ENCODE measurements at regions not wholly inside any gene's neighbourhood (a gene's known extent, or its start where the extent isn't known, plus 50 kb on each side); places are given as distances from the start of the nearest gene placed in this dataset.
"Not testable (repeated sequence)": the region's sequence is repeated elsewhere in the genome, so short reads cannot be mapped to it uniquely, and the experiment has no call there.

DNA sequence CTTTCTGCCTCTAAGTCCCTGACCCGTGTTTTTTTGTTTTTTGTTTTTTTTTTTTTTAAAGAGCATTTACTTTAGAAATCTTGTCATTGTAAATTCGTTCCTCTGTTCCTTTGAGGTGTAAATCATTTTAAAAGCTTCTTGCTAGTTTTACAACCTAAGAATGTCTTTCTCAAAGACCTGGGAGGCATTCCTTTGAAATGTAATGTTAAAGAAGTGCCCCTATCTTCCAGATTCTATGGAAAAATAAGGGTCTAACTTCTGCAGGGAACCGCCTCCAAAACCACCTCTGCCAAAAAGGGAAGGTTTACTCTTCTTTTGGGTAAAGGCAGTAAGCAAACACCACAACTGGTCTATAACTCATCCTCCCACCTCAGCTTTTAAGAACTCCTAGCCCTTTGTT, 259.6 kb upstream of the ZNF804A start:
- no peak for DNase-seq (ENCODE audit: low spot score)

GRCh38 chr2:184339966-184340365, 258.4 kb upstream of the ZNF804A start:
- DNase-seq (ENCODE audit: low spot score) = no peak

GRCh38 chr2:184346338-184346862, 251.9 kb upstream of the ZNF804A start:
- DNase-seq (ENCODE audit: low spot score) = no peak

- no peak for DNase-seq (ENCODE audit: low spot score)
These were observed 247.2 kb upstream of the ZNF804A start for GRCh38 chr2:184351126-184351525.

- no peak for DNase-seq (ENCODE audit: low spot score)
These were observed 241.3 kb upstream of the ZNF804A start for GRCh38 chr2:184357033-184357432.

DNA sequence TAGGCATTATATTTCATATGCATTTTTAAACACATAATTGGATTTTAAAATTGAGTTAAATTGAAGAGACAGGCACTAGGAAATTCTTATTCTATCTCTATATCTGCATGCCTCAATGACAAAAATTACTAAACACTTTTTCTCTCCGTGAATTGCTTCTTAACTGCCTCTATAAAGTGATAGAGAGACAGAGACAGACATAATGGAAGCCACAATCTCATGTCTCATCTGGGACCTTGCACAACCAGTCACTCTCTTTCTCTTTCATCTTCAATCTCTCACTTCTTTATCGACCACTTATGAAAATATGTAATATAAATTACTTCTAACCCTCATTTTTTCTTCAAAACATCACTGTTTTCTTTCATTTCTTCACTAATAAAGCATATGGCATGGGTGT, 238.9 kb upstream of the ZNF804A start:
- DNase-seq (ENCODE audit: low spot score) = no peak

DNA sequence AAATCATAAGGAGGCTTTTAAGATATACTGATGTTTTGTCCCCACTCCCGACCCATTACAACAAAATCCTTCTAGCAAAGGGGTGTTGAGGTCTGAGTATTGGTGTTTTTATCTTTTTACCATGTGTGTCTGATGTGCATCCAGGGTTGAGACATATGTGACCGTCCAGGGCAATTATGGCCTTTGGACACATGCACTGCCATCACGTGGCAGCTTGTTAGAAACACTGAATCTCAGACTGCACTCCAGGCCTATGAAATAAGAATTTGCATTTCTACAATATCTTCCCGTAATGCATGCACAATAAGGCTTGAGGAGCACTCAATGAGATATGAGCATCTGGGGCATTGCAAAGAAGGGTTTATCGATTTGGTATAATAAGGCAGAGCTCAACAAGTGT, 235.1 kb upstream of the ZNF804A start:
- DNase-seq (ENCODE audit: low spot score) = peak; percentile 4

DNA sequence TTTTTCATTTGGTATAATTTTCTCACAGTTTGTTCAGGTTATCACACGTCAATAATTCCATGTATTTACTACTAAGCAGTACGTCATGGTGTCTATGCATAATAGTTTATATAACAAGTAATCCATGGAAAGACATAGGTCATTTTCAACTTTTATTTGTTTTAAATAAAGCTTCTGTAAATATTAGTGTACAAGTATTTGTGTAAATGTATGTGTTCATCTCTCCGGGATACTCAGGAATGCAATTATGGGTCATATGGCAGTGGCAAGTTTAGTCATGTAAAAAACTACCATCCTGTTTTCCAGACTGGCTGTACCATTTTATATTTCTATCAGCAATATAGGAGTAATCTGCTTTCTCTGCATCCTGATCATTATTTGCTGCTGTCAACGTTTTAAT, 231.1 kb upstream of the ZNF804A start:
- DNase-seq (ENCODE audit: low spot score) = no peak

DNA sequence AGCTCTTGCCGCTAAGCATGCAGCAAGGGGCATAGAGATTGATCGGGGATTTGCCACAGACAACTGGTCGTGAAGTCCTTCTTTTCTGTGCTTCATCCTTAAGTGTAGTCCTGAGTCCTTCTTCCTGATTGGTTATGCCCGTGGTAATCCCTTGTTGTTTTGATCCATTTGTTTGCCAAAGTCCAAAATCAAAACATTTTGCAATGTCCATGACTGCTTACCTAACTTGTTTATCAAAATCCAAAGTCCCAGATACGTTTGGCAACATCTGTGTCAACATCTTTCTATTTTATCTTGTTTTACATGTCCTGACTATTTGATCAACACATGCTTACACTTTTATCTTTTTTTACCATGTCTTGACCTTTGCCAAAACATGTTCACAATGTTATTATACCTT, 229.0 kb upstream of the ZNF804A start:
- DNase-seq (ENCODE audit: low spot score) = no peak

GRCh38 chr2:184370954-184371353, 227.4 kb upstream of the ZNF804A start:
- DNase-seq (ENCODE audit: low spot score) = no peak

- no peak for DNase-seq (ENCODE audit: low spot score)
These were observed 226.7 kb upstream of the ZNF804A start for GRCh38 chr2:184371641-184372040.

DNA sequence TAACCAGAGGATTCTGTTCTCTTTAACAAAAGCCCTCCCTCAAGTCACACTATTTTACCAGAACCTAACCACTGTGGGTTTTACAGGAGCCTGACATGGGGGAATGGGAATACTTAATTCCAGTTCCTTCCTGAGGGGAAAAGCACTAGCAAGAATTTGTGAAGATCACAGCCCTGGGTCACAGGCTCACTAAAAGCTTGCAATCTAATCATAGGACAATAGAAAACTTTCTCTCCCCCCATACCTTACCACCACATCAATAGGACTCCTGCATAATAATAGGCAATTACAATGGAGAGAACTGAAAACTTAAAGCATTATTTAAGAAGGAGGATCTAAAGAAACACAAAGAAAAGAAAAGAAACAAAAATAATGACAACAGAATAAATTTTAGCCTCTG, 225.8 kb upstream of the ZNF804A start:
- DNase-seq (ENCODE audit: low spot score) = no peak

GRCh38 chr2:184394642-184395041, 203.7 kb upstream of the ZNF804A start:
- DNase-seq (ENCODE audit: low spot score) = no peak

DNA sequence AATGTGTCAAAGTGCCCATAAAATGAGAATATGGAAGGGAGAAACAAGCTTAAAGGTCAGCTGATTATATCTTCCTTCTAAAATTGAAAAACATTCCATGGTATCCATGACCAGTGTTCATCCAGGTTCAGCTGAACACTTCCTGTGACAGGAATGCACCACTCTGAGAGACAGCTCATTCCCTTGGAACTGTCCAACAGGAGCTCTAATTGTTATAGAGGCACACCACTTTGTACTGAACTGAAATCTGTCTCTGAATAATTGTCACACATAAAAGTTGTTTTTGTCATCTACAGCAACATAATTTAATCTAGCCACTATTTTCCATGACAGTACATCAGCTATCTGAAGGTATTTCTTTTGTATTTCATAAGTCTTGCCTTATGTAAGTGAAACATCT, 195.9 kb upstream of the ZNF804A start:
- DNase-seq (ENCODE audit: low spot score) = no peak

DNA sequence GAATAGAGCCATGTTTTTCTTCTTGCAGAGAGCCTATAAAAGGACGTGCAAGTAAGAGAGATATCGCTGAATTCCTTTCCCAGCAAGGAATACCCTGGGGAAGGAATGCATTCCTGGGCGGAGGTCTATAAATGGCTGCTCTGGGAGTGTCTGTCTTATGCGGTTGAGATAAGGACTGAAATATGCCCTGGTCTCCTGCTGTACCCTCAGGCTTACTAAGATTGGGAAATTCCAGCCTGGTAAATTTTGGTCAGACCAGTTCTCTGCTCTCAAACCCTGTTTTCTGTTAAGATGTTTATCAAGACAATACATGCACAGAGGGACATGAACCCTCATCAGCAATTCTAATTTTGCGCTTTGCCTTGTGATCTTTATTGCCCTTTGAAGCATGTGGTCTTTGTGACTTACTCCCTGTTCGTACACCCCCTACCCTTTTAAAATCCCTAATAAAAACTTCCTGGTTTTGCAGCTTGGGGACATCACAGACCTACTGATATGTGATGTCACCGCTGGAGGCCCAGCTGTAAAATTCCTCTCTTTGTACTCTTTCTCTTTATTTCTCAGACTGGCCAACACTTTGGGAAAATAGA, 191.2 kb upstream of the ZNF804A start:
- not testable (repeated sequence) for DNase-seq (ENCODE audit: low spot score)

- DNase-seq (ENCODE audit: low spot score) = no peak
These were observed 188.2 kb upstream of the ZNF804A start for GRCh38 chr2:184410160-184410559.

DNA sequence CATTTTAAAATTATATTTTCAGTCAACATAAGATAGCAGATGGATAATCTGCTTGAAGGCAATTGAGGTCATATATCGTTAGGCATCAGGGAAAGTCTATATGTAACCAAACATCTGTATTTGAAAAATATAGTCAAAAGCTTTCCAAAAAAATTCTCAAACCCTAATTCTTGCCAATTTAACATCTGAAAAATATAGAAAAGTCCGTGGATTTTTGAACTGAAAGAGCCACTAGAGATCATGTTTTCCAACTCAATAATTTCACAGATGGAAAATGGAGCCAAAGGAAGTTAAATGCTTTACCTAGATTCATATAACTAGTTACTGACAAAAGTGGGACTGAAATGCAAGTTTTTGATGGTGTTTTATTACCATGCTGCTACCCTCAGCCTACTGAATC, 185.1 kb upstream of the ZNF804A start:
- DNase-seq (ENCODE audit: low spot score) = no peak

DNA sequence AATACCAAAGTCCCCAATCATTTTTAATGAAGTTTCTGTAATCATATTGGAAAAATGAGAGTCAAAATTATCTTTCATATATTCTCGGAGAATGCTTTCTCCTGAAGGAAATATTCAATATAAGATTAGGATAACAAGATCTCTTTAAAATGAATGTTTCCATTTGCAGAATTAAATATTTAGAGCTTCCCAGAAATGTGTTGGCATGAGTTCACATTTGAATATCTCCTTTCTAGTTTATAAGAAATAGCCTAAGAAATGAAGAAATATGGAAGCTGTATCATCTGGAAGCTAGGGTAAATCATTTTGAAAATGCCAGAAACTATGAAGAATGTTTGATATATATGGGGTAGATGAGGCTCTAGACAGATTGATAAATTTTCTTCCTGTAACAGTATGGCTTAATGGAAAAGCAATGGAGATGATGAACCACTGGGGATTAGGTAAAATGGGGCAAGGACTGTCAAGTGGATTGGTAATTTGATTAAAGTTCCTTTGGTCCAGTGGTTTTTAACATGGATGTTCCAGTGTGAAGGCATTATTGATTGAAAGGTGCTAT, 184.6 kb upstream of the ZNF804A start:
- no peak for DNase-seq (ENCODE audit: low spot score)

DNA sequence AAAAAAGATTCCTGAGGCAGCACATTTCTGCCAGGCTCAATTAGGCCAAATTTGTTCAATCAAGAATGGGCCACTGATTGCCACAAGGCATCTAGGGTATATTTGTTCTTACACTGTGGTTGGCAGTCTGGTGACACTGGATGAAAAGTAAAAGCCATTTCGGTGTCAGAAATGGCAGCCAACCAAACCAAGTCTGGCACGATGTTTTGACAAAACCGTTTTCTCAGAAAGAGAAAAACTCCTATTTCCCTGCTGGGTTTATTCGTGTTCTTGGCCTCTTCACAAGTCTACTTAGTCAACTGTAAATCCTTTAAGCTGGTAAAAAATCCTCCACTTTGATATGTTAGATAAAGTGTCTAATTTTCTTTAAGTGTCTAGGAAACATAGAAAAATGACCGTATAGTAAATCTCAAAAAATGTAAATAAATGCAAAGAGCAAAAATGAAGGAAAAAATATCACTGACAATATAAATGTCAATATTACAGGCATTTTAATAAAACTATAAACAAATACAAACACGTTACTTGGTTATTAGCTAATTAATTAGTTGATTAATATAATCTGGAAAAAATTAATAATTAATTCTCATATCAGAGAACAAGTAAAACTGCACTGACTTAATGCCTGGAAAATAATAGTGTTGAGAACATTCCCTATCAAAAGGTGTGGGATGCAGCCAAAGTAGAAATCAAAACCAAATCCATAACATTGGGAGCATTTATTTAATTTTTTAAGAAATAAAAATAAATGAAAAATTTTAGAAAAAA, 182.0 kb upstream of the ZNF804A start:
- DNase-seq (ENCODE audit: low spot score) = peak; percentile 10

GRCh38 chr2:184419744-184420143, 178.6 kb upstream of the ZNF804A start:
- DNase-seq (ENCODE audit: low spot score) = no peak

DNA sequence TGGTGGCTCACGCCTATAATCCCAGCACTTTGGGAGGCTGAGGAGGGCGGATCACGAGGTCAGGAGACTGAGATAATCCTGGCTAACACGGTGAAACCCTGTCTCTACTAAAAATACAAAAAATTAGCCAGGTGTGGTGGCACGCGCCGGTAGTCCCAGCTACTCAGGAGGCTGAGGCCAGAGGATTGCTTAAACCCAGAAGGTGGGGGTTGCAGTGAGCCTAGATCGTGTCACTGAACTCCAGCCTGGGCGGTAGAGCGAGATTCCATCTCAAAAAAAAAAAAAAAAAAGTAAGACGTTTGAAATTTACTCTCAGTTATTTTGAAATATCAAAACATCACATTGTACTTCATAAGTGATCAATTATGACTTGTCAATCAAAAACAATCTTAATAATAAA, 176.9 kb upstream of the ZNF804A start:
- DNase-seq (ENCODE audit: low spot score) = not testable (repeated sequence)

DNA sequence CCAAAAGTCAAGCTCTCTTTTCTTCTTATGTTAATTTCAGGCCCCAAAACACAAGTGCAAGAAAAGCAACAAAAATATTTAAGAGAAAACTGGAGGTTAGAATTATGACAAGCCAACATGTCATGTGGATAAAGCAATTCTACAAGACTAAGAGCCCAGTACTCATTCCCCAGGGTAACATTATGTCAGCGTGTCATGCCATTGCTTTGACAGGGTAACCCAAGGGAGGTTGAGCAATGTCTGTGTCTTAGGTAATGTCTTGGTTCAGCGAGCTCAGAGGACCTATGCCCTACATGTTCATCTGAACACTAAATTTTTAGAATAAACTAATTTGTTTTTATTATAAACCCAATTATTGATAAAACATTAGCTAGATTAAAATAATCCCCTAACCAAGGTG, 173.2 kb upstream of the ZNF804A start:
- no peak for DNase-seq (ENCODE audit: low spot score)

GRCh38 chr2:184444217-184444616, 154.1 kb upstream of the ZNF804A start:
- no peak for DNase-seq (ENCODE audit: low spot score)
